Choroid plexus epithelial cell (primary cell): ENCODE measurements at regions not wholly inside any gene's neighbourhood (a gene's known extent, or its start where the extent isn't known, plus 50 kb on each side); places are given as distances from the start of the nearest gene placed in this dataset.
"Not testable (repeated sequence)": the region's sequence is repeated elsewhere in the genome, so short reads cannot be mapped to it uniquely, and the experiment has no call there.

Experiments
- DNase-seq: peaks from one replicate; pipeline ENCODE4 v3.0.0-alpha.2; 2010; ENCODE audit warnings: low read depth
- H3K4me3 ChIP-seq: 2 replicates; pipeline ENCODE4 v1.5.1; 2011; ENCODE audit warnings: low read depth, mild to moderate bottlenecking, control low read depth, low read length, moderate library complexity
- CTCF ChIP-seq: conservative IDR thresholded peaks from 2 replicates; pipeline ENCODE4 v1.5.1; 2011; ENCODE audit warnings: low read depth, mild to moderate bottlenecking, control low read depth, inconsistent platforms, low read length, moderate library complexity

- no peak for TF ChIP-seq CTCF
- DNase-seq, result no peak
- no peak overlapping the region for H3K4me3 ChIP-seq
Measured at GRCh38 chr5:135737701-135738563, 96.5 kb upstream of the SLC25A48 start.

- H3K4me3 ChIP-seq, DNase-seq: not testable (repeated sequence)
Measured at GRCh38 chr5:135736952-135737351, 97.5 kb upstream of the SLC25A48 start.

DNA sequence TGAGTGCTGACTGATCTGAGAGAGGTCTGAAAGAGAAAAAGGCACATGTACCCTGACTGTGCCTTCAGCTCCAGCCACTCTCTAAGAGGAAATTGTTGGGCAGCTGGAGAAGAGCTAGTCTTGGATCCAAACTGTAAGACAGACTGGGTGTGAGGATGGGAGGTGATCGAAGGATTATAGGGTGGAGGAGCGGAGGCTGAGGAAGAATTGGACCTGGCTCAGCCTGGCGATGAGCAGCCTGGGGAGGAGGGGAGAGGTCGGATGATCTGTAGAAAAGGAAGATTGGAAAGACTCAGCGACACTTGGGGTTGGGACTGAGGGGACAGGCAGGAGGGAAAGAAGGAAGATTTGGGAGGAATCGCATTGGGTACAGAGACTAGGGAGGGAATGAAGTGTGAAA lies 98.6 kb upstream of the SLC25A48 start:
- TF ChIP-seq CTCF, result no peak
- no peak overlapping the region for H3K4me3 ChIP-seq

GRCh38 chr5:135734956-135735355 lies 99.5 kb upstream of the SLC25A48 start:
- DNase-seq, H3K4me3 ChIP-seq: not testable (repeated sequence)

More for the DNA sequence above, 98.6 kb upstream of the SLC25A48 start:
- DNase-seq, result no peak

DNA sequence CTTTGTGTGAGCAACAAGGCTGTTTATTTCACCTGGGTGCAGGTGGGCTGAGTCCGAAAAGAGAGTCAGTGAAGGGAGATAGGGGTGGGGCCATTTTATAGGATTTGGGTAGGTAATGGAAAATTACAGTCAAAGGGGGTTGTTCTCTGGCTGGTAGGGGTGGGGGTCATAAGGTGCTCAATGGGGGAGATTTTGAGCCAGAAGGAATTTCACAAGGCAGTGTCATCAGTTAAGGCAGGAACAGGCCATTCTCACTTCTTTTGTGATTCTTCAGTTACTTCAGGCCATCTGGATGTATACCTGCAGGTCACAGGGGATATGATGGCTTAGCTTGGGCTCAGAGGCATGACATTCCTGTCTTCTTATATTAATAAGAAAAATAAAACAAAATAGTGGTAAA lies 103.4 kb upstream of the SLC25A48 start:
- not testable (repeated sequence) for H3K4me3 ChIP-seq, DNase-seq

DNA sequence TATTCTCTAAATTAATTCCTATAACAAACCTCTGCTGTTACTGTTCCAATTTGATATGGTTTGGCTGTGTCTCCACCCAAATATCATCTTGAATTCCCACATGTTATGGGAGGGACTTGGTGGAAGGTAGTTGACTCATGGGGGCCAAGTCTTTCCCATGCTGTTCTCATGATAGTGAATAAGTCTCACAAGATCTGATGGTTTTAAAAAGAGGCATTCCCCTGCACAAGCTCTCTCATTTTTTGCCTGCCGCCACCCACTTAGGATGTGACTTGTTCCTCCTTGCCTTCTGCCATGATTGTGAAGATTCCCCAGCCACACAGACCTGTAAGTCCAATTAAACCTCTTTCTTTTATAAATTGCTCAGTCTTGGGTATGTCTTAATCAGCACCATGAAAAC lies 104.3 kb upstream of the SLC25A48 start:
- not testable (repeated sequence) for DNase-seq, H3K4me3 ChIP-seq

GRCh38 chr5:135729321-135729786 lies 105.1 kb upstream of the SLC25A48 start:
- DNase-seq, result peak; percentile 14
- no peak overlapping the region for H3K4me3 ChIP-seq
- TF ChIP-seq CTCF, result peak; percentile 26

GRCh38 chr5:135724617-135725016 lies 109.8 kb upstream of the SLC25A48 start:
- TF ChIP-seq CTCF, result no peak
- no peak for DNase-seq
- no peak overlapping the region for H3K4me3 ChIP-seq

- no peak for TF ChIP-seq CTCF
- no peak for DNase-seq
- no peak overlapping the region for H3K4me3 ChIP-seq
Measured at GRCh38 chr5:135723491-135723890, 111.0 kb upstream of the SLC25A48 start.
